K562 (cell line): ENCODE measurements at regions not wholly inside any gene's neighbourhood (a gene's known extent, or its start where the extent isn't known, plus 50 kb on each side); places are given as distances from the start of the nearest gene placed in this dataset.

ENCODE experiments used
- KLF6 ChIP-seq: fragments of 250-450 bp; sonication (Bioruptor Pico); IDR thresholded peaks from 2 replicates; pipeline ENCODE4 v1.4.0; 2020; ENCODE audit warnings: mild to moderate bottlenecking, moderate library complexity, borderline replicate concordance
- MED1 ChIP-seq: sonication (generic); formaldehyde crosslinking; IDR thresholded peaks from 2 replicates; pipeline ENCODE4 v1.8.1; 2023; ENCODE audit warnings: missing genetic modification reagents, borderline replicate concordance
- MTA1 ChIP-seq: fragments of 450-650 bp; IDR thresholded peaks from 2 replicates; pipeline ENCODE4 v1.6.1; 2017; ENCODE audit warnings: borderline replicate concordance
- PCBP1 ChIP-seq: fragments of 200-400 bp; formaldehyde crosslinking; IDR thresholded peaks from 2 replicates; pipeline ENCODE4 v1.6.1; 2018; ENCODE audit warnings: mild to moderate bottlenecking, low read depth, low read length; ENCODE audit not compliant: poor library complexity, severe bottlenecking
- POLR2A ChIP-seq: fragments of 450-650 bp; conservative IDR thresholded peaks from 2 replicates; pipeline ENCODE4 v1.6.1; 2016
- PTBP1 ChIP-seq: fragments of 200-400 bp; formaldehyde crosslinking; IDR thresholded peaks from 2 replicates; pipeline ENCODE4 v1.6.1; 2017; ENCODE audit warnings: low read depth, low read length
- TEAD1 ChIP-seq, 2 experiments: fragments of 450-650 bp in 1 of 2; sonication (generic) in 1 of 2; formaldehyde crosslinking; IDR thresholded peaks; 2 replicates each; pipeline versions ENCODE4 v1.4.0 to v1.8.0; 2020 to 2022; ENCODE audit warnings: mild to moderate bottlenecking in 2 of 2, missing genetic modification reagents in 1 of 2
- ZFP1 ChIP-seq: fragments of 450-650 bp; formaldehyde crosslinking; IDR thresholded peaks from 2 replicates; pipeline ENCODE4 v1.4.0; 2020; ENCODE audit warnings: mild to moderate bottlenecking, mixed read lengths
- ZNF274 ChIP-seq: IDR thresholded peaks from 2 replicates; pipeline ENCODE4 v1.6.1; 2011; ENCODE audit warnings: low read depth, mild to moderate bottlenecking, low read length, moderate library complexity, borderline replicate concordance
- ZNF76 ChIP-seq: fragments of 250-450 bp; sonication (Bioruptor Pico); IDR thresholded peaks from 2 replicates; pipeline ENCODE4 v1.4.0; 2020; ENCODE audit warnings: mild to moderate bottlenecking, moderate library complexity, borderline replicate concordance
- TF ChIP-seq, protein P1 (sequence below), 3 experiments: IDR thresholded peaks in 2 of 3; conservative IDR thresholded peaks in 1 of 3; 2 replicates each; pipeline ENCODE4 v1.5.1; 2011 to 2012; ENCODE audit warnings: low read length in 3 of 3, mild to moderate bottlenecking in 3 of 3, control low read depth in 2 of 3, improper control_type of control experiment in 1 of 3, inconsistent platforms in 1 of 3, low read depth in 1 of 3, mixed read lengths in 1 of 3, moderate library complexity in 1 of 3; ENCODE audit not compliant: insufficient read depth in 2 of 3
- TF ChIP-seq, protein P2 (sequence below): sonication (generic); formaldehyde crosslinking; IDR thresholded peaks from 2 replicates; pipeline ENCODE4 v1.8.0; 2022; ENCODE audit warnings: mild to moderate bottlenecking, missing genetic modification reagents

DNA sequence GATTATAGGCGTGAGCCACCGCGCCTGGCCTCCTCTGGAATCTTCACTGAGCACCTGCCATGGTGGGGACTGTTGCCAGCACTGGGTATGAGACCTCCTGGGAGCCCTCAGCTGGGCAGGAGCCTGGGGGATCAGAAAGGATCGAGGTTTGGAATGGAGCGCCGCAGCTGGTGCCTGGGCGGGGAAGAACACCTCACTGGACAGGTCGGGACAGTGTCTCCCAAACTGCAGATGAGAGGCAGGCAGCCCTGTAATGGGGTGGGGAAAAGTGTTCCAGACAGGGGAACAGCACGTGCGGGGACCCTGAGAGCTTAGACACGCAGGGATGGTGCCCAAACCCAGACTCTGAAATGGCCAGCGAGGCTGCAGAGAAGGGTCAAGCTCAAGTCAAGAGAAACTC is 150.9 kb upstream of the C1orf174 start:
- TF ChIP-seq MTA1 (no peak), POLR2A (no peak), PCBP1 (no peak), ZNF76 (CRISPR knock-in tag) (no peak), KLF6 (CRISPR knock-in tag) (no peak), MED1 (CRISPR knock-in tag) (no peak), ZNF274 (no peak), ZFP1 (CRISPR knock-in tag) (no peak), PTBP1 (no peak), TEAD1 (CRISPR knock-in tag; IDR thresholded peaks at IDR 0.05) (no peak)
- TF ChIP-seq, protein P1, sequence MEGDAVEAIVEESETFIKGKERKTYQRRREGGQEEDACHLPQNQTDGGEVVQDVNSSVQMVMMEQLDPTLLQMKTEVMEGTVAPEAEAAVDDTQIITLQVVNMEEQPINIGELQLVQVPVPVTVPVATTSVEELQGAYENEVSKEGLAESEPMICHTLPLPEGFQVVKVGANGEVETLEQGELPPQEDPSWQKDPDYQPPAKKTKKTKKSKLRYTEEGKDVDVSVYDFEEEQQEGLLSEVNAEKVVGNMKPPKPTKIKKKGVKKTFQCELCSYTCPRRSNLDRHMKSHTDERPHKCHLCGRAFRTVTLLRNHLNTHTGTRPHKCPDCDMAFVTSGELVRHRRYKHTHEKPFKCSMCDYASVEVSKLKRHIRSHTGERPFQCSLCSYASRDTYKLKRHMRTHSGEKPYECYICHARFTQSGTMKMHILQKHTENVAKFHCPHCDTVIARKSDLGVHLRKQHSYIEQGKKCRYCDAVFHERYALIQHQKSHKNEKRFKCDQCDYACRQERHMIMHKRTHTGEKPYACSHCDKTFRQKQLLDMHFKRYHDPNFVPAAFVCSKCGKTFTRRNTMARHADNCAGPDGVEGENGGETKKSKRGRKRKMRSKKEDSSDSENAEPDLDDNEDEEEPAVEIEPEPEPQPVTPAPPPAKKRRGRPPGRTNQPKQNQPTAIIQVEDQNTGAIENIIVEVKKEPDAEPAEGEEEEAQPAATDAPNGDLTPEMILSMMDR (IDR thresholded peaks at IDR 0.05 in 2 of 3, conservative IDR thresholded peaks at IDR 0.05 in 1 of 3; ENCODE audit: insufficient read depth in 2 of 3, low read depth in 1 of 3, low read length in 3 of 3) = no peak
- TF ChIP-seq, protein P2, sequence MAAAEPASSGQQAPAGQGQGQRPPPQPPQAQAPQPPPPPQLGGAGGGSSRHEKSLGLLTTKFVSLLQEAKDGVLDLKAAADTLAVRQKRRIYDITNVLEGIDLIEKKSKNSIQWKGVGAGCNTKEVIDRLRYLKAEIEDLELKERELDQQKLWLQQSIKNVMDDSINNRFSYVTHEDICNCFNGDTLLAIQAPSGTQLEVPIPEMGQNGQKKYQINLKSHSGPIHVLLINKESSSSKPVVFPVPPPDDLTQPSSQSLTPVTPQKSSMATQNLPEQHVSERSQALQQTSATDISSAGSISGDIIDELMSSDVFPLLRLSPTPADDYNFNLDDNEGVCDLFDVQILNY (CRISPR knock-in tag) = no peak
